GM12801 (cell line): ENCODE measurements at regions not wholly inside any gene's neighbourhood (a gene's known extent, or its start where the extent isn't known, plus 50 kb on each side); places are given as distances from the start of the nearest gene placed in this dataset.

ENCODE experiments used
- TF ChIP-seq, protein P1 (sequence below): IDR thresholded peaks from one replicate; pipeline ENCODE4 v1.5.1; 2011; ENCODE audit warnings: control low read depth; ENCODE audit not compliant: insufficient read length; ENCODE audit errors: extremely low read depth

GRCh38 chr1:119279456-119280381, 88.9 kb upstream of the HAO2 start:
- TF ChIP-seq, protein P1, sequence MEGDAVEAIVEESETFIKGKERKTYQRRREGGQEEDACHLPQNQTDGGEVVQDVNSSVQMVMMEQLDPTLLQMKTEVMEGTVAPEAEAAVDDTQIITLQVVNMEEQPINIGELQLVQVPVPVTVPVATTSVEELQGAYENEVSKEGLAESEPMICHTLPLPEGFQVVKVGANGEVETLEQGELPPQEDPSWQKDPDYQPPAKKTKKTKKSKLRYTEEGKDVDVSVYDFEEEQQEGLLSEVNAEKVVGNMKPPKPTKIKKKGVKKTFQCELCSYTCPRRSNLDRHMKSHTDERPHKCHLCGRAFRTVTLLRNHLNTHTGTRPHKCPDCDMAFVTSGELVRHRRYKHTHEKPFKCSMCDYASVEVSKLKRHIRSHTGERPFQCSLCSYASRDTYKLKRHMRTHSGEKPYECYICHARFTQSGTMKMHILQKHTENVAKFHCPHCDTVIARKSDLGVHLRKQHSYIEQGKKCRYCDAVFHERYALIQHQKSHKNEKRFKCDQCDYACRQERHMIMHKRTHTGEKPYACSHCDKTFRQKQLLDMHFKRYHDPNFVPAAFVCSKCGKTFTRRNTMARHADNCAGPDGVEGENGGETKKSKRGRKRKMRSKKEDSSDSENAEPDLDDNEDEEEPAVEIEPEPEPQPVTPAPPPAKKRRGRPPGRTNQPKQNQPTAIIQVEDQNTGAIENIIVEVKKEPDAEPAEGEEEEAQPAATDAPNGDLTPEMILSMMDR = no peak

DNA sequence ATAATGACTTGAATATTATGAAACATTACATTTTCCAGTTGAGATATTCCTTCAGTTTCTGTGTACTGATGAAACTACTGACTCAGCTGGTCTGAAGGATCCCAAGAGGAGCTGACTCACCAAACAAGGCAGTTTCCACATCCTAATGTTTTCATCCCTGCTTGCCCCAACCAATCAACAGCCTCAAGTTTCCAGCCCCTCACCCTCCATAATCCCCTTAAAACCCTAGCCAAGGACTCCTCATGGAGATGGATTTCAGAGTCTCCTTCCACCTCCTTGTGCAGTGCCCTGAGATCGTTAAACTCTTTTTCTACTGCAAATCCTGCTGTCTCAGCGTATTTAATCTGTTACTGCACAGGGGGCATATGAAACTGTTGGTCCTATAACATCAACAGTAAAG, 83.1 kb upstream of the HAO2 start:
- TF ChIP-seq, protein P1 = no peak

GRCh38 chr1:119286587-119287181, 81.9 kb upstream of the HAO2 start:
- TF ChIP-seq, protein P1 = no peak

- TF ChIP-seq, protein P1 = no peak
Measured at GRCh38 chr1:119288751-119289150, 79.8 kb upstream of the HAO2 start.

DNA sequence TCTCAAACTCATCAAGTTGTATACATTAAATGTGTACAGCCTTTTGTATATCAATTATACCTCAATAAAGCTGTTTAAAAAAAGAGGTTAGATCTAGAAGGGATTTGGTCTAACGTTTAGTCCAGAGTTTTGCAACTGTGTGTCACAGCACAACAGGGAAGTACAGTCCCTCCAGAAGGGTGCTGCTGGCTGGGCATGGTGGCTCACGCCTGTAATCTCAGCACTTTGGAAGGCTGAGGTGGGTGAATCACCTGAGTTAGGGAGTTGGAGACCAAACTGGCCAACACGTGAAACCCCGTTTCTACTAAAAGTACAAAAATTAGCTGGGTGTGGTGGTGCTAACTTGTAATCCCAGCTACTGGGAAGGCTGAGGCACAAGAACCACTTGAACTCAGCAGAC, 78.3 kb upstream of the HAO2 start:
- TF ChIP-seq, protein P1 = no peak

DNA sequence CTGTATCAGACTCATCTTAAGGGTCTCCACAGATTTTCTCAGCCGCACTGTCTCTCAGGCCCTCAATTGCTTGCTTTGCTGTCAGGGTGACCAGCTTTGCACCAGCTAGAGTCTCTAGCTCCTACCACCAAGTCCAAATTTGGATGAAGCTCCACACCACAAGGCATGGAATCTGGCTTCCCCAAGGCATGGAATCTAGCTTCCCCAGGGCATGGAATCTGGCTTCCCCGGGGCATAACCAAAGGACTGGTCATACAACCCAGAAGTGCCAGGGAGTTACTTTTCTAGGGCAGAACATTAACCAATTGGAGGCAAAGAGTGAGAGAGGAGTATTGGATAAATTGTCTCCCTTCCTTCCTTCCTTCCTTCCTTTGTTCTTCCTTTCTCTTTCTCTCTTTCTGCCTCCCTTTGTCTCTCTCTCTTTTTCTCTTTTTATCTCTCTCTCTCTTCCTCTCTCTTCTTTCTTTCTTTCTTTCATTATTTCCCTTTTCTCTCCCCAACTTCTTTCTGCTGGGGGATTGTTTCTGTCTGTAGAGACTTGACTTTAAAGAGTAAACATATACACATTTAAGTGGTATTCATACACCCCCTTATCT, 76.9 kb upstream of the HAO2 start:
- TF ChIP-seq, protein P1 = no peak

- TF ChIP-seq, protein P1 = no peak
Measured at GRCh38 chr1:119293797-119294196, 74.8 kb upstream of the HAO2 start.
